ENCODE measurements at regions not wholly inside any gene's neighbourhood (a gene's known extent, or its start where the extent isn't known, plus 50 kb on each side); places are given as distances from the start of the nearest gene placed in this dataset.

DNA sequence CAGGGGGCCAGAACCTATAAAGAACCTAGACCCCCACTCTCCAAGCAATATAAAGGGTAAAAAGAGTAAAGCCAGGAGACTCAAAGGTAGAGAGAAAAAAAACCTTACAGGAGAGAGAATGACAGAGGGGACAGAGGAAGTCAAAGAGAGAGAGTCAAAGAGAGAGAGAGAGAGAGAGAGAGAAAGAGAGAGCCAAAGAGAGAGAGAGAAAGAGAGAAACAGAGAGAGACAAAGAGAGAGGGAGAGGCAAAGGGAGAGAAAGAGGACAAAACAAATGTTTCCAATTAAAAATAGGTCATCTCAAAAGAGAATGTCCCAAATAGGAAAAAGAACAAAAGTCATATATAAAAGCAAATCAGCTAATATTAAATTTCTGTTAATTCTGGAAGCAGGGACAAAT is 251.5 kb downstream of the DPY19L2 start:
- TF ChIP-seq, protein P1, sequence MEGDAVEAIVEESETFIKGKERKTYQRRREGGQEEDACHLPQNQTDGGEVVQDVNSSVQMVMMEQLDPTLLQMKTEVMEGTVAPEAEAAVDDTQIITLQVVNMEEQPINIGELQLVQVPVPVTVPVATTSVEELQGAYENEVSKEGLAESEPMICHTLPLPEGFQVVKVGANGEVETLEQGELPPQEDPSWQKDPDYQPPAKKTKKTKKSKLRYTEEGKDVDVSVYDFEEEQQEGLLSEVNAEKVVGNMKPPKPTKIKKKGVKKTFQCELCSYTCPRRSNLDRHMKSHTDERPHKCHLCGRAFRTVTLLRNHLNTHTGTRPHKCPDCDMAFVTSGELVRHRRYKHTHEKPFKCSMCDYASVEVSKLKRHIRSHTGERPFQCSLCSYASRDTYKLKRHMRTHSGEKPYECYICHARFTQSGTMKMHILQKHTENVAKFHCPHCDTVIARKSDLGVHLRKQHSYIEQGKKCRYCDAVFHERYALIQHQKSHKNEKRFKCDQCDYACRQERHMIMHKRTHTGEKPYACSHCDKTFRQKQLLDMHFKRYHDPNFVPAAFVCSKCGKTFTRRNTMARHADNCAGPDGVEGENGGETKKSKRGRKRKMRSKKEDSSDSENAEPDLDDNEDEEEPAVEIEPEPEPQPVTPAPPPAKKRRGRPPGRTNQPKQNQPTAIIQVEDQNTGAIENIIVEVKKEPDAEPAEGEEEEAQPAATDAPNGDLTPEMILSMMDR (IDR thresholded peaks at IDR 0.05): no peak
- TF ChIP-seq POLR2A (IDR thresholded peaks at IDR 0.05): no peak
